B cell (primary cell): ENCODE measurements at regions not wholly inside any gene's neighbourhood (a gene's known extent, or its start where the extent isn't known, plus 50 kb on each side); places are given as distances from the start of the nearest gene placed in this dataset.

Experiments
- ATAC-seq: fragments of 200-7000 bp; cut with Tn5 transposase; one replicate; pipeline ENCODE4 v1.10.0; 2021; ENCODE audit warnings: low read depth, mild to moderate bottlenecking, moderate number of reproducible peaks, moderate library complexity
- CTCF ChIA-PET: fragments of 350-600 bp; sonication (Branson Sonifier 250); formaldehyde crosslinking; loops from one replicate; lab custom pipeline; 2021; ENCODE audit warnings: antibody characterized with exemption, inconsistent platforms; lab: Charles Lee
- POLR2A ChIA-PET: fragments of 350-600 bp; sonication (Branson Sonifier 250); formaldehyde crosslinking; loops from one replicate; lab custom pipeline; 2021; ENCODE audit warnings: antibody characterized with exemption; lab: Charles Lee
- DNase-seq: peaks from one replicate; pipeline ENCODE4 v3.0.0; 2013
- H2AFZ ChIP-seq: 2 replicates; pipeline ENCODE4 v1.6.1; 2012; ENCODE audit warnings: mild to moderate bottlenecking, low read depth, low read length; ENCODE audit not compliant: insufficient read depth, poor library complexity, severe bottlenecking
- H3K27ac ChIP-seq, 2 donors: 1 replicate in 1 of 2; 2 replicates in 1 of 2; pipeline ENCODE4 v1.5.1; 2012 to 2013; ENCODE audit warnings: low read length in 2 of 2, mild to moderate bottlenecking in 2 of 2, moderate library complexity in 1 of 2
- H3K27me3 ChIP-seq, 4 experiments: fragments of 200-600 bp in 1 of 4; sonication (generic) in 1 of 4; replicated peaks in 1 of 4; 1 replicate in 2 of 4; 2 replicates in 2 of 4; pipeline versions ENCODE4 v1.6.1 to v1.7.0; 2013 to 2016; ENCODE audit warnings: low read length in 3 of 4, mild to moderate bottlenecking in 2 of 4, mixed read lengths in 1 of 4, moderate library complexity in 1 of 4; ENCODE audit not compliant: insufficient read depth in 4 of 4, control insufficient read depth in 3 of 4; ENCODE audit errors: control extremely low read depth in 1 of 4
- H3K36me3 ChIP-seq, 2 experiments: replicated peaks in 1 of 2; 1 replicate in 1 of 2; 2 replicates in 1 of 2; pipeline versions ENCODE4 v1.6.1 to v1.7.1; 2013; ENCODE audit warnings: low read length in 1 of 2; ENCODE audit not compliant: insufficient read depth in 2 of 2, control insufficient read depth in 1 of 2; ENCODE audit errors: control extremely low read depth in 1 of 2, extremely low read depth in 1 of 2
- H3K4me1 ChIP-seq, 2 donors: fragments of 200-600 bp in 1 of 2; sonication (generic) in 1 of 2; 1 replicate in 1 of 2; 2 replicates in 1 of 2; pipeline versions ENCODE4 v1.5.1 to v1.6.1; 2013 to 2017; ENCODE audit warnings: low read length in 2 of 2; ENCODE audit not compliant: control insufficient read depth in 2 of 2, insufficient read depth in 2 of 2
- H3K4me2 ChIP-seq: replicated peaks from 2 replicates; pipeline ENCODE3; 2012; ENCODE audit warnings: mild to moderate bottlenecking, low read depth, low read length; ENCODE audit not compliant: poor library complexity, severe bottlenecking
- H3K4me3 ChIP-seq, 5 experiments: fragments of 200-600 bp in 1 of 5; sonication (generic) in 1 of 5; 1 replicate in 3 of 5; 2 replicates in 2 of 5; pipeline versions ENCODE4 v1.5.1 to v1.7.0; 2011 to 2016; ENCODE audit warnings: low read length in 4 of 5, mild to moderate bottlenecking in 4 of 5, low read depth in 2 of 5, control low read depth in 1 of 5, moderate library complexity in 1 of 5; ENCODE audit not compliant: insufficient read depth in 1 of 5; ENCODE audit errors: control extremely low read depth in 1 of 5, extremely low read depth in 1 of 5
- H3K79me2 ChIP-seq: fragments of 200-600 bp; sonication (generic); one replicate; pipeline ENCODE4 v1.6.0; 2016; ENCODE audit warnings: low read length; ENCODE audit not compliant: control insufficient read depth, insufficient read depth
- H3K9ac ChIP-seq: fragments of 200-600 bp; sonication (generic); 2 replicates; pipeline ENCODE4 v1.6.1; 2017; ENCODE audit warnings: mild to moderate bottlenecking, low read length, moderate library complexity
- H3K9me3 ChIP-seq, 3 donors: one replicate each; pipeline versions ENCODE4 v1.6.1 to v1.7.1; 2013; ENCODE audit warnings: low read length in 2 of 3; ENCODE audit not compliant: control insufficient read depth in 2 of 3, insufficient read depth in 1 of 3; ENCODE audit errors: control extremely low read depth in 1 of 3
- H4K20me1 ChIP-seq: 2 replicates; pipeline ENCODE4 v1.6.0; 2012; ENCODE audit warnings: mild to moderate bottlenecking, low read length; ENCODE audit not compliant: insufficient read depth, control insufficient read depth, poor library complexity, severe bottlenecking
- H3K27ac Mint-ChIP-seq: one replicate; pipeline ENCODE4 v1.8.0; 2021; ENCODE audit warnings: mixed read lengths
- H3K27me3 Mint-ChIP-seq: one replicate; pipeline ENCODE4 v1.8.0; 2021; ENCODE audit warnings: mixed read lengths
- H3K4me1 Mint-ChIP-seq: one replicate; pipeline ENCODE4 v1.8.0; 2021; ENCODE audit warnings: mixed read lengths
- H3K4me3 Mint-ChIP-seq: one replicate; pipeline ENCODE4 v1.8.0; 2021; ENCODE audit warnings: mixed read lengths
- H3K9me3 Mint-ChIP-seq: one replicate; pipeline ENCODE4 v1.8.0; 2022; ENCODE audit warnings: mixed read lengths; ENCODE audit not compliant: insufficient read depth
- CTCF ChIP-seq: fragments of 200-600 bp; IDR thresholded peaks from one replicate; pipeline ENCODE4 v1.8.0; 2022; ENCODE audit warnings: antibody characterized with exemption, mild to moderate bottlenecking
- EZH2 ChIP-seq: IDR thresholded peaks from 2 replicates; pipeline ENCODE4 v1.6.1; 2012; ENCODE audit warnings: borderline replicate concordance, low read depth, mild to moderate bottlenecking, moderate library complexity, low read length; ENCODE audit not compliant: insufficient read depth, poor library complexity, severe bottlenecking
- WGBS: methylation state at CpG from one replicate; pipeline ENCODE4 v1.1.5; 2013; ENCODE audit warnings: missing lambda C conversion rate; ENCODE audit not compliant: insufficient coverage; 5-methylcytosine and 5-hydroxymethylcytosine counted together
- intact Hi-C: fragments of 100-400 bp; cut with micrococcal nuclease; formaldehyde crosslinking; loops from one replicate; pipeline ENCODE4 v1.10.0; 2022

GRCh38 chr4:117527601-117528000 is 442.2 kb upstream of the TRAM1L1 start:
- H3K9me3 Mint-ChIP-seq = no peaks in the 10 kb centered on the region
- H3K27ac Mint-ChIP-seq = no peak overlapping the region
- H3K27me3 Mint-ChIP-seq = no peaks in the 10 kb centered on the region
- Histone ChIP-seq H3K9ac (no peak overlapping the region), H3K27me3 (no peaks in the 10 kb centered on the region), H3K4me1 (no peaks in the 10 kb centered on the region), H3K36me3 (no peaks in the 10 kb centered on the region), H3K27ac (no peak overlapping the region), H2AFZ (no peak overlapping the region), H3K4me3 (no peak overlapping the region), H3K9me3 (no peaks in the 10 kb centered on the region), H3K4me2 (no peak overlapping the region), H4K20me1 (no peaks in the 10 kb centered on the region), H3K79me2 (no peaks in the 10 kb centered on the region)
- CTCF ChIA-PET = no interaction called here
- H3K4me3 Mint-ChIP-seq = no peak overlapping the region
- ATAC-seq = no peak
- H3K4me1 Mint-ChIP-seq = no peaks in the 10 kb centered on the region
- WGBS = no CpG with 5 or more reads among the region's 1 CpG
- TF ChIP-seq CTCF (no peak), EZH2 (no peak)
- intact Hi-C loops = no loop called here
- POLR2A ChIA-PET = no interaction called here
- DNase-seq = no peak

GRCh38 chr4:117529401-117529800 is 444.0 kb upstream of the TRAM1L1 start:
- ATAC-seq (no peak), DNase-seq (no peak)
- Mint-ChIP-seq H3K9me3 (no peaks in the 10 kb centered on the region), H3K4me1 (no peaks in the 10 kb centered on the region), H3K27ac (no peak overlapping the region), H3K27me3 (no peaks in the 10 kb centered on the region), H3K4me3 (no peak overlapping the region)
- no peaks in the 10 kb centered on the region for H3K79me2 ChIP-seq
- CTCF ChIA-PET = no interaction called here
- intact Hi-C loops = no loop called here
- H3K27me3 ChIP-seq = no peaks in the 10 kb centered on the region
- H3K9ac ChIP-seq = no peak overlapping the region
- POLR2A ChIA-PET = no interaction called here
- no peak overlapping the region for H3K4me2 ChIP-seq
- no peak overlapping the region for H3K4me3 ChIP-seq
- H3K4me1 ChIP-seq = no peaks in the 10 kb centered on the region
- no peak overlapping the region for H3K27ac ChIP-seq
- no peaks in the 10 kb centered on the region for H4K20me1 ChIP-seq
- 58% methylated on average over 3 of the region's 3 CpGs for WGBS
- H3K9me3 ChIP-seq = no peaks in the 10 kb centered on the region
- TF ChIP-seq CTCF = no peak
- TF ChIP-seq EZH2 = no peak
- no peak overlapping the region for H2AFZ ChIP-seq
- no peaks in the 10 kb centered on the region for H3K36me3 ChIP-seq
